GM12873 (cell line): ENCODE measurements at regions not wholly inside any gene's neighbourhood (a gene's known extent, or its start where the extent isn't known, plus 50 kb on each side); places are given as distances from the start of the nearest gene placed in this dataset.

ENCODE experiments used
- TF ChIP-seq, protein P1 (sequence below): IDR thresholded peaks from 2 replicates; pipeline ENCODE4 v1.5.1; 2012; ENCODE audit warnings: low read depth, mild to moderate bottlenecking, moderate library complexity, low read length, control low read depth; ENCODE audit not compliant: insufficient read depth; ENCODE audit errors: missing control alignments

DNA sequence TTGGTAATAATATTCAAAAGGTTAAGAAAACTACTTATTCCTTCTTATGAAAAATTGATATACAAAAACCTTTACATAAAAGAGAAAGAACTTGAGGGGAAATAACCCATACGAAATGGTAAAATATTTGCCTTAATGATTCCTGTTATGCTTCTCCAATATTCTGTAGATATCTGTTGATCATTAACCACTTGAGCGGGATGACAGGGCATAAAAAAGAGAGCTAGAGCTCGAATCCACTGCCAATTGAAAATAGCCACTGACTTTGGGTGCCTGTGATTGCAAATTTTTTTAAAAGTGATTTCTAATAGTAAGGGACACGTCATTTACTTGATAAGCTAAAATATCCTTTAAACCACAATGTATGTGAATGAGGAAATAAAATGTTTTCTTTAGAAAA, 188.1 kb downstream of the MOXD1 start:
- TF ChIP-seq, protein P1, sequence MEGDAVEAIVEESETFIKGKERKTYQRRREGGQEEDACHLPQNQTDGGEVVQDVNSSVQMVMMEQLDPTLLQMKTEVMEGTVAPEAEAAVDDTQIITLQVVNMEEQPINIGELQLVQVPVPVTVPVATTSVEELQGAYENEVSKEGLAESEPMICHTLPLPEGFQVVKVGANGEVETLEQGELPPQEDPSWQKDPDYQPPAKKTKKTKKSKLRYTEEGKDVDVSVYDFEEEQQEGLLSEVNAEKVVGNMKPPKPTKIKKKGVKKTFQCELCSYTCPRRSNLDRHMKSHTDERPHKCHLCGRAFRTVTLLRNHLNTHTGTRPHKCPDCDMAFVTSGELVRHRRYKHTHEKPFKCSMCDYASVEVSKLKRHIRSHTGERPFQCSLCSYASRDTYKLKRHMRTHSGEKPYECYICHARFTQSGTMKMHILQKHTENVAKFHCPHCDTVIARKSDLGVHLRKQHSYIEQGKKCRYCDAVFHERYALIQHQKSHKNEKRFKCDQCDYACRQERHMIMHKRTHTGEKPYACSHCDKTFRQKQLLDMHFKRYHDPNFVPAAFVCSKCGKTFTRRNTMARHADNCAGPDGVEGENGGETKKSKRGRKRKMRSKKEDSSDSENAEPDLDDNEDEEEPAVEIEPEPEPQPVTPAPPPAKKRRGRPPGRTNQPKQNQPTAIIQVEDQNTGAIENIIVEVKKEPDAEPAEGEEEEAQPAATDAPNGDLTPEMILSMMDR, result no peak

DNA sequence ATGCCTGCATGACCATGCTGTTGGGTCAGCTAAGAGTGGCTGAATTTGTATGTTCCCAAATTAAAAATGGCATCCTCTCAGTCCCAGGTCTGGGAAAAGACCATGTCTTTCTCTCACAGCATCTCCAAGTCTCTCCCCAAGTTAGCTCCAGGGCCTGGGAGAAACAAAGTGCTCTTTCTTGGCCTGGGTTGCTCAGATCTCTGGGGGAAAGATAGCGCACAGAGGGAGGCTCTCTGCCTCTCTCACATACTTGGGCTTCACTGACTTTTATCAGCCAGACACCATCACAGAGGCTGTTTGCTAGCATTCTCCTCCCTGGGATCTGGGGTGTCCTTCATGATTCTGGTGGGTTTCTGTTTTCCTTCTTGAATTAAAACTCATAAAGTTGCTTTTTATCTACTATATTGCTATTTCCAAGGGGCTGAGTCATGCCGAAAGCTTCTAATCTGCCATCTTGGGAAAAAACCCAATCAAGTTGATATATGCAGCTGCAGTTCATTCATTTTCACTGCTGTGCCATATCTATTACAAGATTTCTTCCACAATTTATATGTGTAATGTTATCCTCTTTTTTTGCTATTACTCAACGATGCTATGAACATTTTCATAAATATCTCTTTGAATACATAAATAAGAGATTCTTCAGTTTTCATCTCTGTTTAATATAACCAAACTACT, 190.2 kb downstream of the MOXD1 start:
- TF ChIP-seq, protein P1, result no peak

DNA sequence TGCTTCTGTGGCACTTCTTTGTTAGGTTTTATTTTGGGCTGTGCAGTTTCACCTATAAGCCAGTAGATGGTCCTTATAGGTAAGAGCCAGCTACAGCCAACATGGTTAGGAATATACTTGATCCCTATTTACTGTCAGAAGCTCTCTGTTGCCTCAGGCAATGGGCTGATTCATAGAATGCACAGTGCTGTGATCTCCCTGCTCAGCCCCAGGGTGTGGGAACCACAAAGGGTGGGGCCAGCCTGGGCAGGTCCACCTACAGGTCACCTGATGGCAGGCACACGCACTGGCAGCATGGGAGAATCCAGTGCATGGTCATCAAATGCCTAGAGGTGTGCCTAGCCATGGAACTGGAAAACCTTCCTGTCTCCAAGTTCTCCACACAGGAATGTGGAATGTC, 191.9 kb downstream of the MOXD1 start:
- TF ChIP-seq, protein P1, result no peak

DNA sequence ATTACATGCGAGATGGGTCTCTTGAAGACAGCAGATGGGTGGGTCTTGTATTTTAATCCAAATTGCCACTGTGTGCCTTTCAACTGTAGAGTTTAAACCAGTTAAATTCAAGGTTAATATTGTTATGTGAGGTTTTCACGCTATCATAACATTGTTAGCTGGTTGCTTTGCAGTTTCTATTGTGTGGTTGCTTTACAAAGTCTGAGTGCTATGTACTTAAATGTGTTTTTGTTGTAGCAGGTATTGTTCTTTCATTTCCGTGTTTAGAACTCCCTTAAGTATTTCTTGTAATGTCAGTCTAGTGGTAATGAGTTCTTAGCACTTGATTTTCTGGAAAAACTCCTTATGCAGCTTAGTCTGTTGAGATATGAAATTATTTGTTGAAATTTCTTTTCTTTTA, 193.3 kb downstream of the MOXD1 start:
- TF ChIP-seq, protein P1, result no peak

DNA sequence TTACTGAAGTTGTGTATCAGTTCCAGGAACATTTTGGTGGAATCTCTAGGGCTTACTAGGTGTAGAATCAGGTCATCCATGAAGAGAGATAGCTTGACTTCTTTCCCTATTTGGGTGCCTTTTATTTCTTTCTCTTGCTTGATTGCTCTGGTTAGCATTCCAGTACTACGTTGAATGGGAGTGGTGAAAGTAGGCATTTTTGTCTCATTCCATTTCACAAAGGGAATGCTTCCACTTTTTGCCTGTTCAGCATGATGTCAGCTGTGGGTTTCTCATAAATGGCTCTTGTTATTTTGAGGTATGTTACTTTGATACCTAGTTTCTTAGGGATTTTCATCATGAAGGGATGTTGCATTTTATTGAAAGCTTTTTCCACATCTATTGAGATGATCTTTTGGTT, 195.3 kb downstream of the MOXD1 start:
- TF ChIP-seq, protein P1, result no peak

DNA sequence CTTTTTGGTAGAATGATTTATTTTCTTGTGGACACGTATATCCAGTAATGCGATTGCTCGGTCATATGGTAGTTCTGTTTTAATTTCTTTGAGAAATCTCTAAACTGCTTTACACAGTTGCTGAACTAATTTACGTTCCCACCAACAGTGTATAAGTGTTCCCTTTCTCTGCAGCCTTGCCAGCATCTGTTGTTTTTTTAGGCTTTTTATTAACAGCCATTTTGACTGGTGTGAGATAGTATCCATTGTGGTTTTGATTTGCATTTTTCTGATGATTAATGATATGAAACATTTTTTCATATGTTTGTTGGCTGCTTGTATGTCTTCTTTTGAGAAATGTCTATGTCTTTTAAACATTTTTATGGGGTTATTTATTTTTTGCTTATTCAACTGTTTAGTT, 196.7 kb downstream of the MOXD1 start:
- TF ChIP-seq, protein P1, result no peak

DNA sequence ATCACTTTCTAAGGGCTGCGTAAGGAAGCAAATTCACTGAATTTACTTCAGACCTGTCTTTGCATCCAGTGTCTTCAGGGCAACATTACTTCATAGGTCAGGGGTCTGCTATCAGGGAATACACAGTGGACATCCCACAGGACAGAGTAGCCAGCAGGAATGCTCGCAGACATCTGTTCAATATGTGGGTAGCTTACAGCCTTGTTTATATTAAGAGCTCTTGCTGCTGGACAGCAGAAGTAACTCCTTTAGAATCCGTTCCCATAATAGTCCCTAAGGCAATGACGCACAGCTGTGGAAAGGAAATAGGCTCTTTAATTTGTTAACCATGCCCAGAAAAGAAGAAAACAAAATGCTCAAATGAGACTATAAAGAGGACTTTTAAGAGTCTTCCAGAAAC, 198.7 kb downstream of the MOXD1 start:
- TF ChIP-seq, protein P1, result no peak

DNA sequence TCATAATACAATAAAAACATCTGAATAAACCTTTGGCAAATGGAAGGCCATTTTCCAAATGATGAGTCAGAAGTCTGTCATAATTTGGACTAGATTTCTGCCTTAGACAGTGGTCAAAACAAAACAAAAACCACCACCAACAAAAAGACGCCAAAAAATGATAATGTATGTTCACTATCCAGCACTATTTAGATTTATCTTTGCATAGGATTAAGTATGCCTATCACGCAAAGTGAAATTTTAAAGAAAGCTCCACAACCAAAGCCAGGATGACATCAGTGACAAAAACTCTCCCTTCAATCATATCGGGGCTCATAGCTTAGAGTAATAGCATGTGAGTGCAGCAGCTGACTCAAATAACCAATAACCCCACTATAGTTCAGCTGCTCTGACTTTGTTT, 201.9 kb downstream of the MOXD1 start:
- TF ChIP-seq, protein P1, result no peak
